Spleen (tissue), 11 donors: ENCODE measurements at regions not wholly inside any gene's neighbourhood (a gene's known extent, or its start where the extent isn't known, plus 50 kb on each side); places are given as distances from the start of the nearest gene placed in this dataset.

ENCODE experiments used
- DNase-seq: peaks from one replicate; pipeline ENCODE4 v3.0.0-alpha.2; 2020
- H3K27ac ChIP-seq, 8 donors: fragments of 200-600 bp; sonication (generic) in 7 of 8; 1 replicate in 4 of 8; 2 replicates in 4 of 8; pipeline versions ENCODE4 v1.5.0 to v1.8.0; 2016 to 2021; ENCODE audit warnings: inconsistent platforms in 4 of 8, mild to moderate bottlenecking in 4 of 8, moderate library complexity in 1 of 8
- H3K27me3 ChIP-seq, 7 donors: fragments of 200-600 bp; sonication (generic) in 6 of 7; replicated peaks in 1 of 7; 1 replicate in 4 of 7; 2 replicates in 3 of 7; pipeline versions ENCODE4 v1.5.0 to v1.8.0; 2016 to 2021; ENCODE audit warnings: inconsistent platforms in 3 of 7, mild to moderate bottlenecking in 1 of 7
- H3K36me3 ChIP-seq, 6 donors: fragments of 200-600 bp; sonication (generic) in 5 of 6; 1 replicate in 4 of 6; 2 replicates in 2 of 6; pipeline versions ENCODE4 v1.5.0 to v1.8.0; 2016 to 2021; ENCODE audit warnings: inconsistent platforms in 2 of 6
- H3K4me1 ChIP-seq, 6 donors: fragments of 200-600 bp; sonication (generic) in 5 of 6; 1 replicate in 3 of 6; 2 replicates in 3 of 6; pipeline versions ENCODE4 v1.5.0 to v1.8.0; 2016 to 2021; ENCODE audit warnings: inconsistent platforms in 3 of 6
- H3K4me3 ChIP-seq, 8 donors: fragments of 200-600 bp; sonication (generic) in 7 of 8; 1 replicate in 4 of 8; 2 replicates in 4 of 8; pipeline versions ENCODE4 v1.5.0 to v1.8.0; 2016 to 2021; ENCODE audit warnings: inconsistent platforms in 4 of 8, mild to moderate bottlenecking in 4 of 8, moderate library complexity in 2 of 8
- H3K9me3 ChIP-seq, 8 donors: fragments of 200-600 bp; sonication (generic) in 7 of 8; 1 replicate in 4 of 8; 2 replicates in 4 of 8; pipeline versions ENCODE4 v1.5.0 to v1.8.0; 2016 to 2021; ENCODE audit warnings: inconsistent platforms in 4 of 8
- CTCF ChIP-seq, 11 experiments: fragments of 200-600 bp in 7 of 11; fragments of 450-650 bp in 4 of 11; sonication (generic) in 4 of 11; IDR thresholded peaks in 8 of 11; conservative IDR thresholded peaks in 3 of 11; 1 replicate in 7 of 11; 2 replicates in 4 of 11; pipeline versions ENCODE4 v1.4.0 to v1.8.0; 2016 to 2021; ENCODE audit warnings: antibody characterized with exemption in 11 of 11, inconsistent platforms in 4 of 11, mild to moderate bottlenecking in 1 of 11
- POLR2A ChIP-seq, 3 donors: fragments of 450-650 bp; IDR thresholded peaks; one replicate each; pipeline ENCODE4 v1.5.1; 2017; ENCODE audit warnings: antibody characterized with exemption in 3 of 3, mild to moderate bottlenecking in 1 of 3
- POLR2AphosphoS5 ChIP-seq, 3 donors: sonication (generic); formaldehyde crosslinking; IDR thresholded peaks; one replicate each; pipeline ENCODE4 v1.5.1; 2017; ENCODE audit warnings: antibody characterized with exemption in 3 of 3
- WGBS, 5 donors: extraction: QIAGEN DNeasy Blood & Tissue Kit in 3 of 5; methylation state at CpG; one replicate each; pipeline versions ENCODE4 v1.1.5 to v1.1.7; 2013 to 2018; 5-methylcytosine and 5-hydroxymethylcytosine counted together
- intact Hi-C: fragments of 100-400 bp; cut with DNase I; formaldehyde crosslinking; loops from one replicate; pipeline ENCODE4 v1.15.0; 2023; ENCODE audit warnings: low total_unique reads
- donor health status: healthy with polysubstance abuse.
- donor health status: DM: no; HTN: no; CAD: no; lungs with moderate emphysema.
- donor health status: DM: no; HTN: no; CAD: no.
- donor health status: Bipolar disorder and iron deficiency.
- donor health status: healthy.
- donor health status: DM: no; HTN: no; CAD: no.
- donor health status: DM: yes; HTN: yes; CAD: no.

GRCh38 chr4:60794372-60794771, 405.8 kb upstream of the ADGRL3 start:
- DNase-seq = no peak
- H3K27me3 ChIP-seq = no peaks in the 10 kb centered on the region
- H3K27ac ChIP-seq = no peak overlapping the region
- H3K36me3 ChIP-seq = no peaks in the 10 kb centered on the region
- no peaks in the 10 kb centered on the region for H3K4me1 ChIP-seq
- peaks cover 0 to 16% (median 0%) of the 10 kb centered on the region in 8 donors for H3K9me3 ChIP-seq
- TF ChIP-seq CTCF (IDR thresholded peaks at IDR 0.05 in 8 of 11, conservative IDR thresholded peaks at IDR 0.05 in 3 of 11) (no peak), POLR2A (IDR thresholded peaks at IDR 0.05) (no peak), POLR2AphosphoS5 (IDR thresholded peaks at IDR 0.05) (no peak)
- intact Hi-C loops = no loop called here
- H3K4me3 ChIP-seq = no peak overlapping the region
- 83 to 96% (median 95%) methylated on average over 14 of the region's 14 CpGs for WGBS, 5 donors

GRCh38 chr4:60799214-60799613, 400.9 kb upstream of the ADGRL3 start:
- Histone ChIP-seq H3K4me3 (no peak overlapping the region), H3K27me3 (no peaks in the 10 kb centered on the region), H3K9me3 (peaks cover 0 to 12% (median 0%) of the 10 kb centered on the region in 8 donors), H3K4me1 (no peaks in the 10 kb centered on the region), H3K27ac (no peak overlapping the region), H3K36me3 (no peaks in the 10 kb centered on the region)
- WGBS, 5 donors = 80 to 91% (median 85%) methylated on average over 4 of the region's 4 CpGs
- TF ChIP-seq CTCF (IDR thresholded peaks at IDR 0.05 in 8 of 11, conservative IDR thresholded peaks at IDR 0.05 in 3 of 11) (no peak), POLR2AphosphoS5 (IDR thresholded peaks at IDR 0.05) (no peak)
- no peak for DNase-seq
- intact Hi-C loops = no loop called here

GRCh38 chr4:60800701-60801100, 399.4 kb upstream of the ADGRL3 start:
- H3K4me1 ChIP-seq = no peaks in the 10 kb centered on the region
- peaks cover 0 to 6% (median 0%) of the 10 kb centered on the region in 8 donors for H3K9me3 ChIP-seq
- no peak overlapping the region for H3K27ac ChIP-seq
- no peak for TF ChIP-seq POLR2AphosphoS5 (IDR thresholded peaks at IDR 0.05)
- TF ChIP-seq POLR2A (IDR thresholded peaks at IDR 0.05) = no peak
- H3K27me3 ChIP-seq = no peaks in the 10 kb centered on the region
- no peak for DNase-seq
- no peaks in the 10 kb centered on the region for H3K36me3 ChIP-seq
- 62 to 84% (median 75%) methylated on average over 2 of the region's 2 CpGs for WGBS, 5 donors
- H3K4me3 ChIP-seq = no peak overlapping the region
- intact Hi-C loops = no loop called here

- Histone ChIP-seq H3K27ac (no peak overlapping the region), H3K4me1 (no peaks in the 10 kb centered on the region), H3K27me3 (no peaks in the 10 kb centered on the region), H3K9me3 (no peaks in the 10 kb centered on the region), H3K4me3 (no peak overlapping the region), H3K36me3 (no peaks in the 10 kb centered on the region)
- no peak for DNase-seq
- intact Hi-C loops = no loop called here
- 39 to 43% (median 42%) methylated on average over 6 of the region's 6 CpGs for whole genome bisulfite sequencing, 5 donors
- TF ChIP-seq POLR2AphosphoS5 (IDR thresholded peaks at IDR 0.05) (no peak), CTCF (IDR thresholded peaks at IDR 0.05 in 8 of 11, conservative IDR thresholded peaks at IDR 0.05 in 3 of 11) (no peak), POLR2A (IDR thresholded peaks at IDR 0.05) (no peak)
Measured at GRCh38 chr4:60805500-60806313, 394.4 kb upstream of the ADGRL3 start.
